K562 (cell line): ENCODE measurements at regions not wholly inside any gene's neighbourhood (a gene's known extent, or its start where the extent isn't known, plus 50 kb on each side); places are given as distances from the start of the nearest gene placed in this dataset.

ENCODE experiments used
- ATAC-seq: fragments of 200-7000 bp; cut with Tn5 transposase; 3 replicates; pipeline ENCODE4 v1.9.1; 2020; ENCODE audit warnings: moderate library complexity
- BruUV-seq: library from RNA; stranded (reverse); fragments of 400-500 nt; replicated peaks from 2 replicates; lab custom pipeline; 2021; lab: Mats Ljungman, UMichigan
- CTCF ChIA-PET: fragments of 300-600 bp; formaldehyde crosslinking; extraction: SDS; loops from one replicate; lab custom pipeline; 2021; ENCODE audit warnings: low intra/inter-chr PET ratio; lab: Yijun Ruan, JAX
- POLR2A ChIA-PET: fragments of 300-600, 350-650 bp; sonication (Branson Sonifier 250); formaldehyde crosslinking; extraction: SDS; loops from one replicate; lab custom pipeline; 2021; ENCODE audit warnings: antibody characterized with exemption, inconsistent platforms; lab: Yijun Ruan, JAX
- DNase-seq, 4 experiments: peaks; one replicate each; pipeline versions ENCODE4 v3.0.0 to v3.0.0-alpha.2; 2011 to 2018; ENCODE audit warnings: low spot score in 3 of 4, mixed read lengths in 3 of 4; ENCODE audit errors: extremely low read depth in 1 of 4
- FAIRE-seq: peaks from 2 replicates; lab custom pipeline; 2011; peaks lifted over from hg19 to GRCh38; lab: Jason Lieb, UNC
- H2AFZ ChIP-seq: 2 replicates; pipeline ENCODE4 v1.6.0; 2011; ENCODE audit warnings: low read depth, low read length, control low read depth, inconsistent platforms
- H3K27ac ChIP-seq: fragments of 200-600 bp; 3 replicates; pipeline ENCODE4 v1.8.0; 2011; ENCODE audit warnings: low read depth, mild to moderate bottlenecking, control low read depth, inconsistent platforms, low read length, moderate library complexity, mixed read lengths; ENCODE audit errors: extremely low read depth
- H3K27me3 ChIP-seq, 2 experiments: fragments of 300-600 bp in 1 of 2; 2 replicates in 1 of 2; 3 replicates in 1 of 2; pipeline versions ENCODE4 v1.6.0 to v1.8.0; 2011; ENCODE audit warnings: inconsistent platforms in 2 of 2, low read length in 2 of 2, mild to moderate bottlenecking in 1 of 2, mixed read lengths in 1 of 2, moderate library complexity in 1 of 2; ENCODE audit not compliant: control insufficient read depth in 2 of 2, insufficient read depth in 2 of 2
- H3K36me3 ChIP-seq: fragments of 300-600 bp; 3 replicates; pipeline ENCODE4 v1.8.0; 2011; ENCODE audit warnings: mild to moderate bottlenecking, low read length, inconsistent platforms; ENCODE audit not compliant: control insufficient read depth, insufficient read depth
- H3K4me1 ChIP-seq, 2 experiments: fragments of 200-600 bp in 1 of 2; replicated peaks in 1 of 2; 2 replicates in 1 of 2; 3 replicates in 1 of 2; pipeline versions ENCODE4 v1.5.1 to v1.8.0; 2011; ENCODE audit warnings: inconsistent platforms in 2 of 2, low read length in 2 of 2, mild to moderate bottlenecking in 1 of 2, mixed read lengths in 1 of 2, moderate library complexity in 1 of 2; ENCODE audit not compliant: control insufficient read depth in 2 of 2, insufficient read depth in 2 of 2
- H3K4me2 ChIP-seq: 2 replicates; pipeline ENCODE4 v1.6.1; 2011; ENCODE audit warnings: low read length, control low read depth, inconsistent platforms, mixed read lengths; ENCODE audit not compliant: insufficient read depth
- H3K4me3 ChIP-seq: fragments of 200-600 bp; sonication (generic), shearing (Covaris generic); 2 replicates; pipeline ENCODE4 v1.5.1; 2016; ENCODE audit warnings: control low read depth, inconsistent platforms
- H3K79me2 ChIP-seq: fragments of 200-600 bp; 3 replicates; pipeline ENCODE4 v1.8.0; 2011; ENCODE audit warnings: low read length, inconsistent platforms; ENCODE audit not compliant: control insufficient read depth, insufficient read depth
- H3K9ac ChIP-seq, 2 experiments: 2 replicates each; pipeline versions ENCODE4 v1.6.0 to v1.6.1; 2011; ENCODE audit warnings: low read depth in 2 of 2, low read length in 2 of 2, control low read depth in 1 of 2, inconsistent platforms in 1 of 2, mild to moderate bottlenecking in 1 of 2, mixed read lengths in 1 of 2; ENCODE audit not compliant: insufficient read depth in 1 of 2
- H3K9me1 ChIP-seq: one replicate; pipeline ENCODE4 v1.6.0; 2011; ENCODE audit warnings: inconsistent platforms, mild to moderate bottlenecking, low read length, moderate library complexity; ENCODE audit not compliant: control insufficient read depth, insufficient read depth
- H3K9me3 ChIP-seq: replicated peaks from 2 replicates; pipeline ENCODE4 v1.5.1; 2011; ENCODE audit warnings: low read depth, low read length, inconsistent platforms; ENCODE audit not compliant: control insufficient read depth, insufficient read depth
- H4K20me1 ChIP-seq: replicated peaks from 2 replicates; pipeline ENCODE4 v1.6.1; 2011; ENCODE audit warnings: low read length, inconsistent platforms, mixed read lengths; ENCODE audit not compliant: control insufficient read depth, insufficient read depth
- ATF1 ChIP-seq, 2 experiments: fragments of 450-650 bp in 1 of 2; IDR thresholded peaks; 2 replicates each; pipeline ENCODE4 v1.6.1; 2016; ENCODE audit warnings: missing compliant biosample characterization in 1 of 2, missing genetic modification characterization in 1 of 2
- ATF4 ChIP-seq: fragments of 450-650 bp; formaldehyde crosslinking; IDR thresholded peaks from 2 replicates; pipeline ENCODE4 v1.4.0; 2022; ENCODE audit warnings: mild to moderate bottlenecking, moderate library complexity
- CHD2 ChIP-seq: IDR thresholded peaks from 2 replicates; pipeline ENCODE4 v1.6.1; 2011; ENCODE audit warnings: low read depth, low read length
- CXXC5 ChIP-seq: fragments of 250-450 bp; sonication (Bioruptor Pico); IDR thresholded peaks from 2 replicates; pipeline ENCODE4 v1.8.0; 2022; ENCODE audit warnings: inconsistent platforms, mild to moderate bottlenecking, moderate library complexity
- ELF1 ChIP-seq: fragments of 200-800 bp; sonication (Bioruptor generic); IDR thresholded peaks from 2 replicates; pipeline ENCODE4 v1.6.1; 2016; ENCODE audit warnings: missing genetic modification characterization, missing compliant biosample characterization
- HOXB6 ChIP-seq: fragments of 250-450 bp; sonication (Bioruptor Pico); IDR thresholded peaks from 2 replicates; pipeline ENCODE4 v1.5.1; 2022; ENCODE audit warnings: mild to moderate bottlenecking, borderline replicate concordance
- NFIC ChIP-seq: fragments of 450-650 bp; IDR thresholded peaks from 2 replicates; pipeline ENCODE4 v1.6.1; 2017; ENCODE audit warnings: mild to moderate bottlenecking, inconsistent platforms
- NR1H2 ChIP-seq: sonication (generic); formaldehyde crosslinking; IDR thresholded peaks from 2 replicates; pipeline ENCODE4 v1.4.0; 2020; ENCODE audit warnings: mild to moderate bottlenecking, missing genetic modification reagents
- POLR2AphosphoS2 ChIP-seq: IDR thresholded peaks from 2 replicates; pipeline ENCODE4 v1.6.1; 2012; ENCODE audit warnings: low read length, improper control_type of control experiment
- RBM17 ChIP-seq: fragments of 200-400 bp; formaldehyde crosslinking; IDR thresholded peaks from 2 replicates; pipeline ENCODE4 v1.6.1; 2017; ENCODE audit warnings: low read depth, mild to moderate bottlenecking, low read length, borderline replicate concordance
- TGIF2 ChIP-seq: sonication (generic); formaldehyde crosslinking; IDR thresholded peaks from 2 replicates; pipeline ENCODE4 v1.8.1; 2022; ENCODE audit warnings: mild to moderate bottlenecking, missing genetic modification reagents, moderate library complexity
- YBX1 ChIP-seq: fragments of 450-650 bp; IDR thresholded peaks from 2 replicates; pipeline ENCODE4 v1.7.1; 2016; ENCODE audit warnings: mild to moderate bottlenecking
- YY1 ChIP-seq, 3 experiments: IDR thresholded peaks; 2 replicates each; pipeline ENCODE4 v1.6.1; 2011; ENCODE audit warnings: low read length in 2 of 3, mild to moderate bottlenecking in 2 of 3, moderate library complexity in 2 of 3, borderline replicate concordance in 1 of 3, control low read depth in 1 of 3, low read depth in 1 of 3; ENCODE audit not compliant: insufficient read depth in 3 of 3, insufficient replicate concordance in 2 of 3, control insufficient read depth in 1 of 3, insufficient read length in 1 of 3; ENCODE audit errors: extremely low read depth in 1 of 3
- ZNF695 ChIP-seq: fragments of 450-650 bp; formaldehyde crosslinking; IDR thresholded peaks from 2 replicates; pipeline ENCODE4 v1.4.0; 2020; ENCODE audit warnings: mild to moderate bottlenecking, moderate library complexity
- WGBS: fragments of 100-300 bp; shearing (Covaris generic); methylation state at CpG from one replicate; pipeline ENCODE4 v1.1.6; 2016; ENCODE audit warnings: low coverage, mixed read lengths; ENCODE audit not compliant: insufficient coverage; ENCODE audit errors: missing lambda C conversion rate; 5-methylcytosine and 5-hydroxymethylcytosine counted together
- in situ Hi-C: fragments of 300-500 bp; cut with MboI; formaldehyde crosslinking; loops from 4 replicates; pipeline ENCODE4 v1.15.0; 2018; ENCODE audit warnings: inconsistent platforms, mixed read lengths
- intact Hi-C: fragments of 100-400 bp; cut with micrococcal nuclease; formaldehyde crosslinking; loops from 2 replicates; pipeline ENCODE4 v1.14.2; 2022
- TF ChIP-seq, protein P1 (sequence below), 2 experiments: fragments of 450-650 bp; IDR thresholded peaks; 2 replicates each; pipeline ENCODE4 v1.6.1; 2016; ENCODE audit warnings: mild to moderate bottlenecking in 2 of 2, borderline replicate concordance in 1 of 2, low read depth in 1 of 2, moderate library complexity in 1 of 2

DNA sequence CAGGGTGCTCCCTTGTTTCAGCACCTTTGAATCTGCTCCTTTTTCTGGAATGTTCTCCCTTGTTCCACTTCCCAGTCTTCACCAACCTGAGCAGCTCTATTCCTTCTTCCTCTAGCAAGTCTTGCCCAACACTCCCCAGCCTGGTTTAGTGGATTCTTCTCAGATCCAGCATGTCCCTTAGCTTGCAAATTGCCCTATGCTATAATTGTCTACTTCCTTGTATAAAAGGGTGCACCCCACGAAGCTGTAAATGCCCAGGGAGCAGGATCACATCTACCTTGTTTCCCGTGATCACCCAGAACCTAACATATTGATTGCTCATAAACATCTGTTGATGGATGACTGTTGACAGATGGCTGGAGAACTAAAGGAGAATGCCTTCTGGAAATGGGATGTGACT is 93.2 kb upstream of the C1QTNF9B start:
- Histone ChIP-seq H3K9ac (no peak overlapping the region), H3K36me3 (no peaks in the 10 kb centered on the region), H2AFZ (no peak overlapping the region), H3K27me3 (no peaks in the 10 kb centered on the region), H3K4me2 (no peak overlapping the region), H3K79me2 (no peaks in the 10 kb centered on the region), H3K9me3 (no peaks in the 10 kb centered on the region), H3K4me1 (no peaks in the 10 kb centered on the region), H4K20me1 (no peaks in the 10 kb centered on the region), H3K27ac (no peak overlapping the region), H3K9me1 (no peaks in the 10 kb centered on the region), H3K4me3 (no peak overlapping the region)
- intact Hi-C loops: no loop called here
- ChIA-PET CTCF (no interaction called here), POLR2A (interaction anchor here (0.7 kb wide), 1 partner anchor 77 kb away, joined by 3 read pairs; no protein-coding TSS in a partner anchor)
- DNase-seq (no peak), ATAC-seq (no peak), FAIRE-seq (no peak)
- WGBS: 0% methylated on average over 2 of the region's 2 CpGs
- no TSS peak for BruUV-seq
- in situ Hi-C loops: no loop called here
- no peak for TF ChIP-seq ELF1 (tag)
- no peak for TF ChIP-seq POLR2AphosphoS2
- TF ChIP-seq CHD2: no peak
- TF ChIP-seq, protein P1, sequence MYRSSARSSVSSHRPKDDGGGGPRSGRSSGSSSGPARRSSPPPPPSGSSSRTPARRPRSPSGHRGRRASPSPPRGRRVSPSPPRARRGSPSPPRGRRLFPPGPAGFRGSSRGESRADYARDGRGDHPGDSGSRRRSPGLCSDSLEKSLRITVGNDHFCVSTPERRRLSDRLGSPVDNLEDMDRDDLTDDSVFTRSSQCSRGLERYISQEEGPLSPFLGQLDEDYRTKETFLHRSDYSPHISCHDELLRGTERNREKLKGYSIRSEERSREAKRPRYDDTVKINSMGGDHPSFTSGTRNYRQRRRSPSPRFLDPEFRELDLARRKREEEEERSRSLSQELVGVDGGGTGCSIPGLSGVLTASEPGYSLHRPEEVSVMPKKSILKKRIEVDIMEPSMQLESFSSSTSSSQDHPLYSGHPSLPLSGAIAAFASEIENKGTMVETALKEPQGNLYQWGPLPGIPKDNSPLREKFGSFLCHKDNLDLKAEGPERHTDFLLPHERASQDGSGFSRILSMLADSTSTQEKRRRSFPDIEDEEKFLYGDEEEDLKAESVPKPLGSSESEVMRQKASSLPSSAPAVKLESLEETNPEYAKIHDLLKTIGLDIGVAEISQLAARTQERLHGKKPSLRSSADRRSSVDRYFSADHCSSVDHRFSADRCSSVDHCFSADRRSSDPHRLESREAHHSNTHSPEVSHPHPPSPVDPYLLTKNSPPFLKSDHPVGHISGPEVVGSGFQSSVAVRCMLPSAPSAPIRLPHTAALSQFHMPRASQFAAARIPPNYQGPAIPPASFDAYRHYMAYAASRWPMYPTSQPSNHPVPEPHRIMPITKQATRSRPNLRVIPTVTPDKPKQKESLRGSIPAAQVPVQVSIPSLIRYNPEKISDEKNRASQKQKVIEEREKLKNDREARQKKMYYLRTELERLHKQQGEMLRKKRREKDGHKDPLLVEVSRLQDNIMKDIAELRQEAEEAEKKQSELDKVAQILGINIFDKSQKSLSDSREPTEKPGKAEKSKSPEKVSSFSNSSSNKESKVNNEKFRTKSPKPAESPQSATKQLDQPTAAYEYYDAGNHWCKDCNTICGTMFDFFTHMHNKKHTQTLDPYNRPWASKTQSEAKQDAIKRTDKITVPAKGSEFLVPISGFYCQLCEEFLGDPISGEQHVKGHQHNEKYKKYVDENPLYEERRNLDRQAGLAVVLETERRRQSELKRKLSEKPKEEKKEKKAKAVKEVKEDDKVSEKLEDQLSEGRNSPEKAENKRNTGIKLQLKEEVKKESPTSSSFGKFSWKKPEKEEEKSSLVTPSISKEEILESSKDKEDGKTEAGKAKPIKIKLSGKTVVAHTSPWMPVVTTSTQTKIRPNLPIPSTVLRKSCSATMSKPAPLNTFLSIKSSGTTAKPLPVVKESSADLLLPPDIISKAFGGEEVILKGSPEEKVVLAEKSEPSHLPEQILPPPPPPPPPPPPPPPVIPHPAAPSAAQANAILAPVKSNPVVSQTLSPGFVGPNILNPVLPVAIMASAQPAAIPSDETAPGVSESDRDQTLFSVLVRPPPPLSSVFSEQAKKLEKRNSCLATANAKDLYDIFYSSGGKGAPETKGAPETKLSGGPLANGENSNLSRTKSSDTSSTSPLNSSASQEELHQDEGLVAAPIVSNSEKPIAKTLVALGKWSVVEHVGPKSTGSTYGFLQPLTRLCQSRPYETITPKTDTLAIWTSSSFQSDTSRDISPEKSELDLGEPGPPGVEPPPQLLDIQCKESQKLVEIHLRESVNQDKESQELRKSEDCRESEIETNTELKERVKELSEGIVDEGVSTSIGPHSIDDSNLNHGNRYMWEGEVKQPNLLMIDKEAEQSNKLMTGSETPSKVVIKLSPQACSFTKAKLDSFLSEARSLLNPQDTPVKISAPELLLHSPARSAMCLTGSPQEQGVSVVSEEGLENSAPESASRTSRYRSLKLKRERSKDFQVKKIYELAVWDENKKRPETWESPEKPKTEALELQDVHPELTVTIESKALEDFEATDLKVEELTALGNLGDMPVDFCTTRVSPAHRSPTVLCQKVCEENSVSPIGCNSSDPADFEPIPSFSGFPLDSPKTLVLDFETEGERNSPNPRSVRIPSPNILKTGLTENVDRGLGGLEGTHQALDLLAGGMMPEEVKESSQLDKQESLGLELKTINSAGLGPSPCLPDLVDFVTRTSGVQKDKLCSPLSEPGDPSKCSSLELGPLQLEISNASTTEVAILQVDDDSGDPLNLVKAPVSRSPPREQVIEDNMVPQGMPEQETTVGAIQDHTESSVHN (IDR thresholded peaks at IDR 0.05; ENCODE audit: borderline replicate concordance in 1 of 2, low read depth in 1 of 2): no peak
- TF ChIP-seq NFIC: no peak
- TF ChIP-seq ATF4 (CRISPR knock-in tag): no peak
- no peak for TF ChIP-seq CXXC5 (CRISPR knock-in tag)
- TF ChIP-seq YBX1: no peak
- TF ChIP-seq YY1 (IDR thresholded peaks at IDR 0.05; ENCODE audit: borderline replicate concordance in 1 of 3, control insufficient read depth in 1 of 3, extremely low read depth in 1 of 3, insufficient read depth in 3 of 3, insufficient read length in 1 of 3, insufficient replicate concordance in 2 of 3, low read depth in 1 of 3, low read length in 2 of 3): no peak
- TF ChIP-seq NR1H2: no peak
- no peak for TF ChIP-seq RBM17
- no peak for TF ChIP-seq ATF1 (CRISPR knock-in tag; IDR thresholded peaks at IDR 0.05)
- no peak for TF ChIP-seq ATF1 (tag; IDR thresholded peaks at IDR 0.05)
- no peak for TF ChIP-seq TGIF2 (CRISPR knock-in tag)
- no peak for TF ChIP-seq ZNF695 (CRISPR knock-in tag)
- TF ChIP-seq HOXB6 (CRISPR knock-in tag): no peak
